Skeletal muscle cell (primary cell): ENCODE measurements at regions not wholly inside any gene's neighbourhood (a gene's known extent, or its start where the extent isn't known, plus 50 kb on each side); places are given as distances from the start of the nearest gene placed in this dataset.
A peak's percentile ranks its signal among the peaks of the same experiment; 100 is the strongest.

ENCODE experiments used
- DNase-seq: peaks from one replicate; pipeline ENCODE4 v3.0.0-alpha.2; 2010; ENCODE audit warnings: low read depth
- H3K4me3 ChIP-seq: 2 replicates; pipeline ENCODE4 v1.5.1; 2011; ENCODE audit warnings: low read depth, mild to moderate bottlenecking, control low read depth, low read length, moderate library complexity

DNA sequence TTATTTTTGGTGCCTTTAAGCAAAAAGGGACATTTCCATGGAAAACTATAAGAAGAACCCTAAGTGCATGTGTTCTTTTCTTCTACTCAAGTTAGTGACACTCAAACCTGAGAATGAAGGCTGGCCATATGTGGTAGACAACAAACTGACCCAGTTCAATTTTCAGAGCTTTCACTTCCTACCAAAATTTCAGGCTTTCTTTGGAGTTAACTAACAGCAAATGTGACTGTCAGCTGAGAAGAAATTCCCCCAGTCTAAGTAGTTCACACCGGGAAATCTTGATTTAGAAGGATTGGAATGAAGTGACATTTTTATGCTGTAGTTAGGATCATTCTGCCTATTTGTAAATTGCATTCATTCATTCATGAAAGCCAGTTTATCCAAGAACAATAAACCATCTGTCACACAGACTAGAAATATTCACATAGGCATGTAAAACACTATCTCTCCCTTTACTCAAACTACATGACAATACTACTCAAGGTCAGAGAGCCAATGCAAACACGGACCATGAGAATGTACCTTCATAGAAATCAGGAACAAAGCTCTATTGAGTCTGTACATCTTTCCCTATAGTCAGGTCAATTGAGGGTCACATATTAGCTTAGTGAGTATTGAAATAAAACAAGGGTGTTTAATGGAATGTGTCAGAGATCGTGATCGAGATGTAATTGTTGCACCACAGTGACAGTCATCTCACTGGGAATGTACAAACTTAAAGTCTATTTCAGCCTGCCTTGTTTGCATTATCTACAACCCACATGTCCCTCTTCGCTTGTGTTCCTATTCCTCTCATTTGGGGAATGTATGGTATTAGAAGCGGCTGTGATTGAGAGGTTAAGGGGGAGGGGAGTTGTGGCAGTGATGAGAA, 113.8 kb upstream of the TGFBR2 start:
- DNase-seq: no peak
- no peak overlapping the region for H3K4me3 ChIP-seq

DNA sequence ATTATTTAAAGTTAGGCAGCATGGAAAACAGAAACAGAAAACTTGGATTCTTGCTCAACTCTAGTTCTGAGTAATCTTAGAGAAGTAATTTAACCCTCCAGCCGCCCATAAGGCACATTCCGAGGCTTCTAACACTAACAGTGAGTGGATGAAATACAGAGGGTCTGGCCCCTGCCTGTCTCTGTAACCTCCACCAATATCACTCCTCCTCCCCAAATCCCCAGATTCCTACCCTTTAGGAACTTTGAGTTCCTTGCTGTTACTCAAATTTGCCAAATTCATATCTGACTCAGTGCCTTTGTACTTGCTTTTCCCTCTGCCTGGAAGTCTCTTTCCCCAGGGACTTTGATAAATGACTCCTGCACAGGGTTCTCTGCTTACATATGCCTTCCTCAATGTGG, 112.5 kb upstream of the TGFBR2 start:
- no peak overlapping the region for H3K4me3 ChIP-seq
- peak; percentile 93 for DNase-seq

DNA sequence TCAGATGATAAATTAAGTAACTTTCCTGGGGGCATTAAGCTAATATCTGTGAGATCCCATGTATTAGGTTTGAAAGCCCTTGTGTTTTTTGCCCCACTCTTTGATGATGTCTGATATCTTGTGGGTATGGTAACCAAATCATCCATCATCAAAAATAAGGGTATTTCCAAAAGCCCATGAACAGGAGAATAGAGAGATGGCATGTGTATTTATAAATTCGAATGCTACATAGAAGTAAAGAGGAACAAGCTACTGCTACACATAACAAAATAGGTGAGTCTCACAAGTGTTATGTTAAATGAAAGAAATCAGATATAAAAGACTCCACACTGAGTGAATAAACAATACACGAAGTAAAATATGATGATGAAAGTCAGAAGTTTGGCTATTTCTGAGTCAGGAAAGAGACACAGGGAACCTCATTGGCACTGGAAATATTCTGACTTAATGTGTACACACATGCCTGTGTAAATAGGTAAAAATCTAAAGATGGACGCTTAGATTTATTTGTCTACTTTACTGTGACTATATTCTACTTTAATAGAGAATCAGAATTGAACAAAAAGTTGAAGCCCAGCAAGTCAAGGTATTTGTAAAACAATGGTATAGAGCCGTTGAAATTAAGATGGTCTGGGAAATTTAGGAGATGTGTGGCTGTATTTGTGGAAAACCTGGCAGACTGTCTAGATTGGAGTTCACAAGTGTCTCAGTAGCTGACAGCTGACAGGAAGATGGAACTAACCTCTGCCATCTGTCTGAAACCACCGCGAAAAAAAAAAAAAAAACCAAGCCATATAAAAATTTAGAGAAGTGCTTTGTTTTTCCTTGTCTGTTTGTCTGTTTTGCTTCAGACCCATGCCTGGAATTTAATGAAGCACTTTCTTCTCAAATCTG, 111.0 kb upstream of the TGFBR2 start:
- no peak for DNase-seq
- no peak overlapping the region for H3K4me3 ChIP-seq

DNA sequence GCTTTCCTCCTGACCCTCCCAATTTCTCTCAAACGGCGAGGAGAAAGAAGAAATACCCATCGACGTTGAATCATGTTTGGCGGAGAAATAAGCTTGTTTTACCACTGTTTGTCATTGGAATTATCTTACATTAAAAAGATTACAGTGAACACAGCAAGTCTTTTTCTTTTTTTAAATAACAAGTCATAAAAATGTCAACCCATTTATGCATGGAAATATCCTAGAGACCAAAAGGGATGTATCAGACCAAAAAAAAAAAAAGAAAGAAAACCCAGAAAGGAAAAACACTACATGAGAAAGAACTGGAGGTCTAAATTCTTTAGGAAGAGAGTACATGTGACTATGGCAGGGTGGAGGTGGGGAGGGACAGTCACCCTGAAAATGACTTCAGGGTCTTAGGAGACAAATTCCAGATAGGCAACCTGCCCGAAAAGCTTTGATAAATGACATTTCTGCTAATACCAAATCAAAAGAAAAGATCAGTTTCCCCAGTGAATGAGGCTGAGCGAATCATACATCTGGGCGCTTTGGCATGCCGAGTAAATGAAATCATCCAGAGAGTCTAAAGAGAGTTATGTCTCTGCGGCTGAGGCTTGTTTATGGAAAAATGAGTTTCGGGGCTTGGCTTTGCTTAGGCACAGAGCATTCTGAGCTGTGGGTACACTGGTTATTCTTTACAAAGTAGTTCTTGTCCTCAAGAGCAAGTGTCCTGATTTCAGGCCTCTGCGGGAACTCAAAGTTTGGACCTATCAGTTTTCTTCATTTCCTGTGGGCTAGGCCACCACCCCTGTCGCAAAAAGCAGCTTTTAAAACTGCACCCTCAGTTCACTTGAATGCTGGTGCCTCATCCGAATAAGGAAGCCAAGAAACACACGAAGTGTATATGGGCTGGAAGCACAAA, 110.1 kb upstream of the TGFBR2 start:
- no peak overlapping the region for H3K4me3 ChIP-seq
- DNase-seq: peak; percentile 67

DNA sequence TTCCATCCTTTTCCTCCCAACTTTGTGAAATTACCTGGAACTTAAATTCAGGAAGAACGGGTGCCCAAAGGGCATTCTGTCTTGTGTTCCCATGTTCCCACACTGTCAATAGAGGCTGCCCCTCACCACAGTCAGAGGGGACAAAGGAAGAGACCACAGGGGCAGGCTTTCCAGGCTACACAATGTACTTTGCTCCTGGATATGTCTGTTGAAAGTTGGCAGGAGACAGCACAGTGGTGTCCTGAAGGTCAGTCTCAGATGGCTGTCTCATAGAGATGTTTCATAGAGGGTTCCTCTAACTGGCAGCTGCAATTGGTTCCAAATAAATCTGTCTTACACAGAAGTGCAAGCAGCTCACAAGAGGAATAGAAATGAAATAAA, 107.8 kb upstream of the TGFBR2 start:
- no peak overlapping the region for H3K4me3 ChIP-seq
- DNase-seq: no peak

DNA sequence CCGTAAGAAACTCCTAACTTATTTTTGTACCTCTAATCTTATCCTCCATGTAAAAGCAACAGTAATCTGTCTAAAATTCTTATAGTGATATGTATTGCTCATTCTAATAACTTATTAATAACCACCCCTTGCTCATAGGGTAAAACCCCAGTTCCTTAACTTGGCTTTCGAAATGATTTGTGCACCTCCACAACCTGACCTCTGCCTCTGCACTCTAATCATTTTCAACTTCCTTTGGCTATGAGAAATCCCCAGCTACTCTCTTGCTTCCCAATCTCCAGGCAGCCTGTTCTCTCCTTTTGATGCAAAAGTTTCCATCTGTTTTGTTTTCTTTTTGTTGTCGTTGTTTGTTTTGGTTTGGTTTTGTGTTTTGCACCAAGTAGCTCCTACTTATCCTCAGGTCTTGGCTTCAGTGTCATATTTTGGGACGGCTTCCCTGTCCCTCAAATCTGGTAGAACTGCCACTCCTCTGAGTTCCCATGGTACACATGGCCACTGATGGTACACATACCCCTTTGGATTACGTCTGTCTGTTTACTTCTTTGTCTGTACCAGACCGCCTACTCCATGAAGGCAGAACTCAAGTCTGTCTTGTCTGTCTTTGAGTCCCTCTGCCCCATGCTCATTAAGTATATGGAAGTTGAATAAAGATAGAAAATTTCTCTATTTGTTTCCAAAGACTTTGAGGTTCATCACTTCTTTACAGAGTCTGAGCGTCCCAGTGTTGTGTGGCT, 105.6 kb upstream of the TGFBR2 start:
- no peak for DNase-seq
- H3K4me3 ChIP-seq: no peak overlapping the region

DNA sequence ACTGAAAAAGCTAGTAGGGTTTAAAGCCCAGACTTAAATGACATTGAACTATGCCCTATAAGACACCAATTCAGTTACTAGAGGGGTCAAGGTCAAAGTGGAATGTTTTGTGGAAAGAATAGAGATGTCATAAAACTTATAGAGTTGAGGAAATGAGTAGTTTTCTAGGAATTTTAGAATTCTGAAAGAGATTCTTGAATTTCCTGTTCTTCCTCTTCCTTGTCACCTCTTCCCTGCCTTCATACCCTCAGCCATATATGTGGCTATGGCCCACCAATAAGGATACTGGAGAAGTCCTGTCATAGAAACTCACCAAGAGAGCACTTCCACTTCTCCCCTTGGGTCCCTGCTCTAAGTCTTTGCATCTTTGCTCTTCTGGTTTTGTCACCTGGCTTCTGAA, 104.9 kb upstream of the TGFBR2 start:
- H3K4me3 ChIP-seq: no peak overlapping the region
- no peak for DNase-seq

DNA sequence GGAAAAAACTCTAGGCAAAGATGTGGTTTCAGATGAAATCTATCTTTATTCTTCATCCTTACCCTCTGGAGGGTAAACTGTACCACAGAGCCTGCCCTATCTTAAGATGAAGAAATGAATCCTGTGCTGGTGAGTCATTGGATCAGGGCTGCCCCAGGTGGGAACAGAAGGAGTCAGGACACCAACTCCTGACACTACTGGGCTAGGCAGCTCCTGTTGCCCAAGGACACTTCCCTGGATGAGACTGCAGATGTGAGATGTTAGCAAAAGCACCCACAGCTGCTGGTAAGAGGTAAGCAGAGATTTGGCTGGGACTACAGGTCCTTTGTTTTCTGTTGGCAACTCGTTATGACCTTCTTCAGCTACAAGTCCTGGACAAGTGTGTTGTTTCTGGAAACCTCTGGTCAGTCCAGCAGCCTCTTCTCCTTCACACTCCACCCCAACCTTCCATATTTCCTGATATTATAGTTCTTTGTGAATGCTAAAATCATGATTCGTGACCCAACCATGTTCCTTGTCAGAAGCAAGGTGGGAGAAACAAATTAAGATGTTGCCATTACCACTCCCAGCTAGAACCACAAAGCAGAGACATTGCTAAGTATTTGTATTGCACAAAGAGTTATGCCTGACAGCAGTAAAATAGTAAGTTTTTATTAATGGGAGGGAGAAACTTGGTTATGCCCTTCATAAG, 104.2 kb upstream of the TGFBR2 start:
- DNase-seq: no peak
- H3K4me3 ChIP-seq: no peak overlapping the region

DNA sequence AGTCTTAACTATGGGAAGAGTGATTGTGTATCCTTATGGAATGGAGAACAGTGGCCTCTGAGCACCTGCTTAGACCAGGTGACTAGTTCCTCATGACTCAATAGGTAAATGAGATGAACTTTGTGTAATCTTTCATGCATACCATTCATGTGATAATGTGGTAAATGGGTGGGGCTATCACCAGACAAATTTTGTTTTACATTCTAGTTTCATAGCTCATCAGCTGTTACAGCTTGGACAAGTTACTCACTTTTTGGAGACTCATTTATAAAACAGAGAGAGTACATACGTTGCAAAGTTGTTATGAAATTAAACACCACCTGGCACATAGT, 103.7 kb upstream of the TGFBR2 start:
- H3K4me3 ChIP-seq: no peak overlapping the region
- no peak for DNase-seq

DNA sequence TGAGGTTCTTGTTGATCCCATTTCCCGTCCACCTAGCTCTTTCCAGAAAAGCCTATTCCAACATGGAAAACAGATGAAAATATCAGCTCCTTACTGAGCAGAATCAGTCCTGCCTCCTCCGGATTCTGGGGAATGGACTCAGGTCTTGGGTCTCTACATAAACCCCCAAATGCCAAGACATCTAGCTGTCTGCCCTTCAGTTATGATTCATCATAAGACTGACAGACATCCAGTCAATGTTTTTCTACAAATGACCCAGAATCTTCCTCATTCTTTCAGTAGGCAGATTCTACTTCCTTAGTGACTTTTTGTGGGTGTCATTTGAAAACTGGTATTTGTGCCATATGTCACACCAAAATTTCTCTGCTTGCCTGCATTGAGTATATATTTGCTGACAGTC, 103.0 kb upstream of the TGFBR2 start:
- H3K4me3 ChIP-seq: no peak overlapping the region
- DNase-seq: no peak

DNA sequence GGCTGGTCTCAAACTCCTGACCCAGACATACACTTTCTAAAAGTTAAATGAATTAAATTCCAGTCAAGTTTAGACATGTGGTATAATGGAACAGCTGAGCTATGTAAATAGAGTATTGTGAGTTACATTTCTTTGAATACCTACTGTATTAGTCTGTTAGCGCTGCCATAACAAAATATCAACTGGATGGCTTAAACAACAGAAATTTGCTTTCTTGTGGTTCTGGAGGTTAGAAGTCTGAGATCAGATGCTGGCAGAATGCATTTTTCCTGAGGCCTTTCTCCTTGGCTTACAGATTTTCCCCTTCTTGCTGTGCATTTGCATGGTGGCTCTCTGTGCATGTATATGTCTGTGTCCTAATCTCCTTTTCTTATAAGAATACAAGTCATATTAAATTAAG, 101.5 kb upstream of the TGFBR2 start:
- no peak for DNase-seq
- H3K4me3 ChIP-seq: no peak overlapping the region

DNA sequence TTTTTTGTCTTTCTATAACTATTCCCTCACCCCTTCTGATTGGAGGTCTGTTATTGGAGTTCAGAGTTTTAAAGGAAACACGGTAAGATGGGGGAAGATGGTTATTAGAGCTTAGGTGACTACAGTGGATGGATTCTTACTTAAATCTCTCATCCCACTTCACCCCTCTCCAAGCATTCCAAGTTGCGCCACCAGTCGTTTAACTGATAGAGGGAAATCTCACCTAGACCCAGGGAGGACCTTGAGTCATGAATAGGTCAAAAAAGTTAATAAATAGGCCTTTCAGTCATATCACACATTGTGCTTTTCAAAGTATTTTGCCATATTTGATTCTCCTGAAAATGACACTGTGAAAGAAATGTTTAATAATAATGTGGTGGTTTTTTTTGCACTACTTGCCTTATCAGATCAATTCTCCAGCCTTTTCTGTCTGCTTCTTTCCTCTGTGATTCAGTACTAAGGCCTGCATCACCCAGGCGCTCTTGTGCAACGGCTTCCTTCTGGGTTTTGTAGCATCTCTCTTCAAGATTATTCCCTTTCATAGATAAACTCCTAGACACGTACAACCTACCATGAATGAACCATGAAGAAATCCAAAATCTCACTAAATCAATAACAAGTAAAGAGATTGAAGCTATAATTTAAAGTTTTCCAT, 100.4 kb upstream of the TGFBR2 start:
- no peak for DNase-seq

DNA sequence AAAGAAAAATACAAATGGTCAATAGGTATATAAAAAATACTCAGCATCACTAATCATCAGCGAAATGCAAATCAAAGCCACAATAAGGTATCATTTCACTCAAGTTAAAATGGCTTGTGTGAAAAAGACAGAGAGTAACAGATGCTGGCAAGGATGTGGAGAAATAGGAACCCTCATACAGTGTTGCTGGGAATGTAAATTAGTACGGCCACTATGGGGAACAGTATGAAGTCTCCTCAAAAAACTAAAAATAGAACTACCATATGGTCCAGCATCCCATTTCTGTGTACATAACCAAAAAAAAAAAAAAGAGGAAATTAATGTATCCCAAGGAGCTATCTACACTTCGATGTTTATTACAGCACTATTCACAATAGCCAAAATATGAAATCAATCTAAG, 98.1 kb upstream of the TGFBR2 start:
- no peak for DNase-seq

More for the DNA sequence above, 100.4 kb upstream of the TGFBR2 start:
- H3K4me3 ChIP-seq: no peak overlapping the region

DNA sequence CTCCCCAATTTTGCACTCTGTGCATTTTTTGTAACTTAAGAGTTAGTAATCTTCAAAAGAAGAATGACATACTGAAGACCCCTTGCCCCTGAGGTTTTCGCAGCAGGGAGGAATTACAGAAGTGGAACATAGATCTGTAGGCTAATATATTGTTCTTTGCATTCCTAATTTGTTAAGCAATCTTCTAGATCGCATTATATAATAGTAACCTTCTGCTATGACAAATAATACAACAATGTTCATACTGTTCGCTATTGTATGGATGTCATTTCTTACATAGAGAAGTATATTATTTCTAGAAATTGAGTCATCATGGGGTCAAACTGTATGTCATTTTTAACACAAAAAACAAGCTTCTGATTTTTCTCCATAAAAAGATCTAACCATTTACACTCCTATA, 95.8 kb upstream of the TGFBR2 start:
- DNase-seq: no peak
- H3K4me3 ChIP-seq: no peak overlapping the region

More for the DNA sequence above, 98.1 kb upstream of the TGFBR2 start:
- no peak overlapping the region for H3K4me3 ChIP-seq

DNA sequence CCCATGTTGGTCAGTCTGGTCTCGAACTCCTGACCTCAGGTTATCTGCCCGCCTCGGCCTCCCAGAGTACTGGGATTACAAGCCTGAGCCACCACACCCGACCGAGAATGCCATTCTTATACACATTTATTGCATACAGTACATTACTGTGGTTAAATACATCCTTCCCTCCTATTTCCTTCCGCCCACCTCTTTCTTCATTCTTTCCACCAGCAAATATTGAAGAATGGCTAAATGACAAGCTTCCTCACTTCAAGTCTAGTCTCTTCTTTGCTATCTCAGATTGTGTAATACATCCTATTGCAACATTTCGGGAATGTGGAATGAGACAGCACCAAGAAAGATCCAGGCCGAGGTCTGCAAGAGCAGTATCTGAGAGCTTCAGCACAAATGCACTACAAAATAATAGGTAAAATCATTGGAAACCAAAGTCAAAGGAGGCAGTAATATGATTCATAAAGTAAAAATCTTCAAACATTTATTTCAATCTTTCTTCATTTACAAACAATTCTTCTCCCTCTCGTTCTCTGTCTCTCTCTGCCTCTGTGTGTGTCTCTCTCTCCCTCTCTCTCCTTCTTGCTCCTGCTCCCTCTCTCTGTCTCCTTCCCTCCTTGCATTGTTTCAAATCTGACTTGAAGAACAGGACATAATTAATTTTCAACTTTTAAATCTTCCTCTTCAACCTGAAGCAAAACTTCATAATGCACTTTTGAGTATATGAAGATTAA, 94.7 kb upstream of the TGFBR2 start:
- no peak overlapping the region for H3K4me3 ChIP-seq
- peak; percentile 96 for DNase-seq

DNA sequence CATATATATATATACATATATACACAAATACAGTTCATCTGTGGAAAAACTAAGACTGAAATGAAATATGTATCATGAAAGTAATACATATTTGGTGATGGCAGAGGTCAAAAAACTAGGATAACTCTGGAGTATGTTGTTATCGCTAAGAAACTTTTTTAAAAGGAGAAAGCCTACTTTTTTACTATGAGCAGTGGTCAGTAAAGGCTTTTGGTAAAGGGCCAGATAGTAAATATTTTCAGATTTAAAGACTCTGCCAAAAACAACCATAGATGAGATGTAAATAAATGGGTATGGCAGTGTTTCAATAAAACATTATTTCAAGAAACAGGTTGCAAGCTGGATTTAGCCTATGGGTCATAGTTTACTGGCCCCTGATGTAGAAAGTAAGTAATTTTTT, 93.8 kb upstream of the TGFBR2 start:
- no peak for DNase-seq
- no peak overlapping the region for H3K4me3 ChIP-seq

DNA sequence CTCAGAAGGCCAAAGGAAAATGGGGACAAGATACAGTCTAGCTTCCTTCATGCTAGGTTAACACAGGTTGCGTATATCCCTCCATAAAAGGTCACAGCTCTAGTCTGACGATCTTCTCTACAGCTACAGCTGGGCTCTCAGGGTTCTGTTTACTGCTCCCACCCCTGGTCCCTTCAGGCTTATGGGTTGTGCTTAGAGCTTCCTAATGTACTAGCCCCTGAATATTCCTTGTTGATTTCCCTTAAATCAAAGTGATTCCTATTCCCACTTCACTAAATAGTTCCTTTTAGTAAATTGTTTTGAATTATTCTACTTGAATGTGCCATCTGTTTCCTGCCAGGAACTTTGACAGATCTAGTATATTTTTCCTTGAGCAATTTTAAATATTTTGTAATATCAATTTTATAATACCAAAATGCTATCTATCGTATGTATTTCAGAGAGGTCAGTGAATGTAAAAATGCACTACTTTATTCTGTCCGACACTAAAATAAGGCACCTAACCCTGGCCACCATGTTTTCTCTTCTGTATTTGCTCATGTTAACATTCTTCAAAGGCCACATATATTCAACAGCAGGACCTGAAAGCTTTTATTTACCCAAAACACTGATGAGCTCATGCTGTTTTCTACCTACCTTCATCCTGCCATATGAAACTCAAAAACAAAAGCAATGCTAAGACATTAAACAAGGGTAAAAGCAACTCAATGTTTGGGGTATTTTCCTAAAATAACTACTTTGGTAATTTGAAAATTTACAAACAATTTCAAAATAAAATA, 92.8 kb upstream of the TGFBR2 start:
- no peak overlapping the region for H3K4me3 ChIP-seq
- DNase-seq: no peak
